ENCODE measurements at regions not wholly inside any gene's neighbourhood (a gene's known extent, or its start where the extent isn't known, plus 50 kb on each side); places are given as distances from the start of the nearest gene placed in this dataset.

- Histone ChIP-seq H3K27ac (no peak overlapping the region), H3K36me3 (no peaks in the 10 kb centered on the region), H3K4me3 (no peak overlapping the region), H3K4me1 (no peaks in the 10 kb centered on the region), H3K27me3 (no peaks in the 10 kb centered on the region), H3K9me3 (peaks cover 0 to 4% (median 0%) of the 10 kb centered on the region in 4 donors)
- no peak for DNase-seq (ENCODE audit: low spot score in 2 of 2)
- no peak for TF ChIP-seq POLR2A (IDR thresholded peaks at IDR 0.05)
- TF ChIP-seq EP300 (IDR thresholded peaks at IDR 0.05), result no peak
- TF ChIP-seq CTCF (IDR thresholded peaks at IDR 0.05), result no peak
Measured at GRCh38 chr6:119661628-119662027, 312.1 kb upstream of the MAN1A1 start.

GRCh38 chr6:119661078-119661477 is 311.5 kb upstream of the MAN1A1 start:
- 78 to 79% methylated on average over 4 of the region's 4 CpGs for WGBS, 2 donors
- Histone ChIP-seq H3K27ac (no peak overlapping the region), H3K4me3 (no peak overlapping the region), H3K27me3 (no peaks in the 10 kb centered on the region), H3K4me1 (no peaks in the 10 kb centered on the region), H3K9me3 (peaks cover 0 to 4% (median 0%) of the 10 kb centered on the region in 4 donors), H3K36me3 (no peaks in the 10 kb centered on the region)
- no peak for DNase-seq (ENCODE audit: low spot score in 2 of 2)
- TF ChIP-seq CTCF (IDR thresholded peaks at IDR 0.05) (no peak), EP300 (IDR thresholded peaks at IDR 0.05) (no peak), POLR2A (IDR thresholded peaks at IDR 0.05) (no peak)

DNA sequence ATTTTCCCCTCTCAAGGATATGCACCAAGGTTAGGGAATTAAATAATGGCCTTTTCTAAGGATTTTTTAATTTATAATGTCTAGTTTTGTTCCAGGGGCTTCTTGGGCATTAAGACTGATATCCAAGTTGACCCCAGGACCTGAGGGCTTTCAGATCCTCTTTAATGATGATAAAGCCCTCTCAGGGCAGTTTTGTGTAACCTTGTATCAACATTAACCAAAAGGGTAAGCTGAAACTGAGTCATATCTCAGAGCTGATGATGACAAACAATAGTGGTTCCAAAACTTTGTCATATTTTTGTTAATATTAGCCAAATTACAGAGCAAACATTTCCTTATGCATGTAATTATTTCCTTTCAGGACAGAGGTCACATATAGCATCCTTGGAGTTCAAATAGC is 309.4 kb upstream of the MAN1A1 start:
- Histone ChIP-seq H3K27me3 (no peaks in the 10 kb centered on the region), H3K9me3 (no peaks in the 10 kb centered on the region), H3K36me3 (no peaks in the 10 kb centered on the region), H3K4me1 (no peaks in the 10 kb centered on the region), H3K27ac (no peak overlapping the region), H3K4me3 (no peak overlapping the region)
- TF ChIP-seq EP300 (IDR thresholded peaks at IDR 0.05) (no peak), CTCF (IDR thresholded peaks at IDR 0.05) (no peak), POLR2A (IDR thresholded peaks at IDR 0.05) (no peak)
- DNase-seq (ENCODE audit: low spot score in 2 of 2), result no peak

- no peaks in the 10 kb centered on the region for H3K27me3 ChIP-seq
- no peak for DNase-seq (ENCODE audit: low spot score in 2 of 2)
- no peak overlapping the region for H3K4me3 ChIP-seq
- TF ChIP-seq POLR2A (IDR thresholded peaks at IDR 0.05) (no peak), EP300 (IDR thresholded peaks at IDR 0.05) (no peak)
- H3K27ac ChIP-seq, result no peak overlapping the region
- no peaks in the 10 kb centered on the region for H3K4me1 ChIP-seq
- WGBS, 2 donors, result 87 to 88% methylated on average over 1 of the region's 1 CpG
- no peaks in the 10 kb centered on the region for H3K36me3 ChIP-seq
- H3K9me3 ChIP-seq, result no peaks in the 10 kb centered on the region
Measured at GRCh38 chr6:119655124-119655523, 305.6 kb upstream of the MAN1A1 start.

DNA sequence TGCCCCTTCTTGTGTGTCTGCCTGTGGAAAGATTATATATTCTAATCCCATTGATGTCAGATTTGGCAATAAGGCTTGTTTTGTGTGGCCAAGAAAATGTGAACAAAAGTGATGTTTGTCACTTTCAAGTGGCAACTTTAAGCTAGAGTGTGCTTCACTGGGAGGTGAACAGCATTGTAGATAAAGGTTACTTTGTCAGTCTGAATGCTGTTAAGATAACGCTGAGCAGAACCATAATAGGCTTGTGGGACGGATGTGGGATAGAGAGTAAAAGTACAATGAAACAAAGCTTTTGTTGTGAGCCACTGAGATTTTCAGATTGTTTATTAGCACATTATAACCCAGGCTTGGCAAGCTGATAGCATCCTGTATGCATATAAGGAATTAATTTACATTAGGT is 303.8 kb upstream of the MAN1A1 start:
- TF ChIP-seq POLR2A (IDR thresholded peaks at IDR 0.05) (no peak), EP300 (IDR thresholded peaks at IDR 0.05) (no peak), CTCF (IDR thresholded peaks at IDR 0.05) (no peak)
- Histone ChIP-seq H3K36me3 (no peaks in the 10 kb centered on the region), H3K4me1 (no peaks in the 10 kb centered on the region), H3K4me3 (no peak overlapping the region), H3K27me3 (no peaks in the 10 kb centered on the region), H3K9me3 (no peaks in the 10 kb centered on the region), H3K27ac (no peak overlapping the region)
- 38 to 44% methylated on average over 2 of the region's 2 CpGs for WGBS, 2 donors
- DNase-seq (ENCODE audit: low spot score in 2 of 2), result no peak

GRCh38 chr6:119649531-119649930 is 300.0 kb upstream of the MAN1A1 start:
- H3K9me3 ChIP-seq, result no peaks in the 10 kb centered on the region
- DNase-seq (ENCODE audit: low spot score in 2 of 2), result no peak
- no peaks in the 10 kb centered on the region for H3K36me3 ChIP-seq
- 83 to 90% methylated on average over 6 of the region's 6 CpGs for WGBS, 2 donors
- no peak for TF ChIP-seq POLR2A (IDR thresholded peaks at IDR 0.05)
- no peak for TF ChIP-seq EP300 (IDR thresholded peaks at IDR 0.05)
- TF ChIP-seq CTCF (IDR thresholded peaks at IDR 0.05), result no peak
- no peak overlapping the region for H3K27ac ChIP-seq
- no peaks in the 10 kb centered on the region for H3K27me3 ChIP-seq
- H3K4me3 ChIP-seq, result no peak overlapping the region
- H3K4me1 ChIP-seq, result no peaks in the 10 kb centered on the region

Measured in tibial nerve (tissue), 4 donors.